ENCODE measurements at regions not wholly inside any gene's neighbourhood (a gene's known extent, or its start where the extent isn't known, plus 50 kb on each side); places are given as distances from the start of the nearest gene placed in this dataset.
"Not testable (repeated sequence)": the region's sequence is repeated elsewhere in the genome, so short reads cannot be mapped to it uniquely, and the experiment has no call there.

GRCh38 chr5:100992354-100992753 lies 89.3 kb upstream of the ST8SIA4 start:
- FAIRE-seq: no peak

- FAIRE-seq: not testable (repeated sequence)
These were observed 80.5 kb upstream of the ST8SIA4 start for GRCh38 chr5:100983601-100984000.

GRCh38 chr5:100974082-100974481 lies 71.0 kb upstream of the ST8SIA4 start:
- no peak for FAIRE-seq

- FAIRE-seq: no peak
These were observed 67.7 kb upstream of the ST8SIA4 start for GRCh38 chr5:100970646-100971255.

- no peak for FAIRE-seq
These were observed 62.2 kb upstream of the ST8SIA4 start for GRCh38 chr5:100965291-100965690.

Measured in colon (tissue), 2 donors.